HG03342 (cell line): ENCODE measurements at regions not wholly inside any gene's neighbourhood (a gene's known extent, or its start where the extent isn't known, plus 50 kb on each side); places are given as distances from the start of the nearest gene placed in this dataset.

Source experiments
- ATAC-seq: cut with Tn5 transposase; IDR thresholded peaks from one replicate; pipeline ENCODE4 v1.9.1; 2021; ENCODE audit warnings: mild to moderate bottlenecking, moderate library complexity; ENCODE audit not compliant: unreplicated experiment

DNA sequence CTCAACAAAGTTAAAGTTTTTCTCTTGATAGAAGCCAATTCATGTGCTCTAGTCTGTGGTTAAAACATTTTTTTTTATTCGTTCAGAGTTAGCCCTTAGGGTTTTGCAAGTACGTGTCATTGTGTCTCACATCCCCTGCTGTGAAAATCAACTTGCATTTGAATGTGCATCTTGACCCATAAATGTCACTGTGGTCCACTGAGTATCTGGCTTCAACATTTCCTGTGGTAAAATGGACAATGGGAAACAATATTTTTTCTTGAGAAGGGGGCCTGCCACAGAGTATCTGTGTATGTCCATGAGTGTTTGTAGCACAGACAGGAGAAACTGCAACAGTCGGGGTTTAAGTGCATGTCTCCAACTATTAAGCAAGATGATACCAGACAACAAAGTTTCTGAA is 554.8 kb upstream of the TENM3 start:
- ATAC-seq: no peak

DNA sequence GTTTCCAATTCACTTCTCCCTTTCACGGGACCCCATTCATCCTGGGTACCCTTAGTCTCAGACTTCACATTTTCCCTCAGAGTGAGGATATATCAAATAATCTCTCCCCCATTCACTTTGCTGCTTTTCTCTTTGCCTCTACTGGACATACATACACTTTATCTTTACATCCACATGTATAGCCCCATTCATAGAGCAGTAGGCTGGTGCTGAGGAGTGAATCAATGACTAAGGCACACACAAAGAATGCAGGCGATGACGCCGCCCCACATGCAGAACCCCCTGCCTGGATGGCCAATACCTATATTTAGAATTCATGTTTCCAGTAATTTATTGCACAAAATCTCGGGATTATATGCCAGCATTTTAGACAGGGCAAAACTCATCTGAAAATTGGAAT is 554.3 kb upstream of the TENM3 start:
- no peak for ATAC-seq

DNA sequence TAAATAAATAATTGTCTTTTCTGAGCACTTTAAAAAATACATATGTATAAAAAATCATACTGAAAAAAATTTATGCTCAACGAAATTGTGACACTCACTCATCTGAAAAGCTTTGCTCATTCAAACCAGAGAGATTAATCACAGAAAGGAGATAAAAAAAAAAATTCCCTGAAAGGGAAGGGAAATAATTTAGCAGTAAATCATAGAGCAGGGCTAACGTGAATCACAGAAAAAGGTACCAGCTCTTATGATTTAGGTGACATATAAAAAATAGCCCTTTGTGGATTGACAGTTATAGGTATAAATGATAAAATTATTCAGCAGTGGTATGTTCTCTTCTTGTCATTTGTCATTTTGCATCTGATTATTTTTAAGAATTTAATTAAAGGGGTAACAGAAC is 552.7 kb upstream of the TENM3 start:
- no peak for ATAC-seq

DNA sequence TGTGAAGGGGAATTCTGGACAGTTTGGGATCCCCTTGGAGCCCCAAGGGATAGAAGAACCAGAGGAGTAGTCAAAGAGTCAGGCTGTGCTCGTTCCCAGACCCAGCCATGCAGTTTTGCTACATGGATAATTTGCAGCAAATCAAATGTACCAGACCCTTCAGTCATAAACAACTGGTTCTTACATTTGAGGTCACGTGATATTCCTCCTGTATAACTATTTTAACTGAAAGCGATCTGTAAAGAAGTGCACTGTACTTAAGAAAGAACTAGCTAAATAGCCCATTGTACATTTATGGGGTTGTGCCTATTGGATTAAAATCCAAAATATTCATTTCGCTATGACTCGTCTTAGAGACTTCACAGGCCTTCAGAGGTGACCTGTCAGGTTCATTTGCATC is 550.2 kb upstream of the TENM3 start:
- no peak for ATAC-seq

DNA sequence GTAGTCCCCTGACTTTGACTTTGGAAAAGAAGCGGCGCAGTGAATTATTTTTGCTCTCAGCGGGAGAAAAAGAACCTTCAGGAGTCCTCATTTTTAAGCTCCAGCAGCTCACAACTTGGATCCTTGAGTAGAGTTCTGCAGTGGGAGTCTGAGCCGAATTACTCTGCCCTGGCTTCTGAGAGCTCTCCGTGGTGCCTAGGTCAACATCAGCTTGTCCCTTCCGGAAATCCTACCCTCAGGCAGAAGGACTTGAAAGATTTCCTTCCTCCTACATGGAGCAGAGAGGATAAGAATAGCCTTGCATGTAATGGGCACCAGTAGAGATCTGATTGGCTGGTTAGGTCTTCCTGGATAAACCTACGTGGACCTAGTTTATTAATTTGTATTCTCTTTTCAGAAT is 549.7 kb upstream of the TENM3 start:
- no peak for ATAC-seq

DNA sequence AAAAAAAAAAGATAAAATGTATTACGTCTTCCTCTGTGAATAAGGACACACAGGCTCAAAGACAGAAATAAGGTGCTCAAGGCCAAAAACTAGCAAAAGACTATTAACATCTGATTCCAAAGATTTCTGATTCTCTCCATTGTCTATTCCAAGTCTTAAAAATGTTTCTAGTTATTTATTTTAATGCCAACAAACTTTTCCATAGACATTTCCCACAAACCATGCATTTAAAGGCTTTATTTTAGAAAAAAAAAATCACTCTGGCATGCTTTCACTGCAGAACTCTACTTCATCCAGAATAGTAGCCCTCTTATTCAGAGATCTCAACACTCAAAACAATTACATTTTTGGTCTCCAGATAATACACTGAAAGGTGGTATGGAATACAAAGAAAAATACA is 545.0 kb upstream of the TENM3 start:
- no peak for ATAC-seq

DNA sequence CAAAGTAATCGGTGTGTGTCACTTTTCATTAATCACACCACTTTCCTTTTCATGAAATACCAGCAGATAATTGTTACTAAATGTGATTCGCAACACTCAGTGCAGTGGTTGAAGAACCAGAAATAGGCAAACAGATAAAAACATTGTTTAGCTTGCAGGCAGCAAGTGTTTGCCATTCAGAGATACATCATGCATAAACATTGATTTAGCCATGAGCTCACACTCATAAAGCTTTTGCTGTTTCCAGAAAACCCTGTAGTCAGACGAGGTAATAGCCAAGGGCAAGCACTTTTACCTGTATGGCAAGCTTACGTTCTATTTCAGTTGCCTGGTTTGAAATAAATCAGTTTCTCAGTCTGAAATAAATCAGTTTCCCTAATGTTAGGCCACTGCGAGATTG is 542.0 kb upstream of the TENM3 start:
- no peak for ATAC-seq

DNA sequence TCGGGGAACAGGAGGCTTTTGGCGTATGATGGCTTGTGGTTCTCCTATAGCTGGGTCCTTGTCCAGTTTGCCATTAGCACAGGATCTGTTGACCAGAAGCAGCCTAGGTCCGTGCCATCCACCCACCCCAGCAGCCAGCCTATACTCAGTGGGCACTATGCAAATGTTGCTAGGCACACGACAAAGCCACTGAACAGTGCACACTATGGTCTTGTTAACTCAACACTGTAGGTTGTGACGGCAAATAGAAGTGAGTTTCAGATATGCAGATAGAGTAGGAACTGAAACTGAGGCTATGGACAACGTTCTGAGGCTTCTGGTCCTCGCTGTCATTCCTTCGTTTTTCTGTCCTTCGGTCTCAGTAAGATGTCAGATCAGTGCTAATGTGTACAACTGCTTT is 541.3 kb upstream of the TENM3 start:
- no peak for ATAC-seq

DNA sequence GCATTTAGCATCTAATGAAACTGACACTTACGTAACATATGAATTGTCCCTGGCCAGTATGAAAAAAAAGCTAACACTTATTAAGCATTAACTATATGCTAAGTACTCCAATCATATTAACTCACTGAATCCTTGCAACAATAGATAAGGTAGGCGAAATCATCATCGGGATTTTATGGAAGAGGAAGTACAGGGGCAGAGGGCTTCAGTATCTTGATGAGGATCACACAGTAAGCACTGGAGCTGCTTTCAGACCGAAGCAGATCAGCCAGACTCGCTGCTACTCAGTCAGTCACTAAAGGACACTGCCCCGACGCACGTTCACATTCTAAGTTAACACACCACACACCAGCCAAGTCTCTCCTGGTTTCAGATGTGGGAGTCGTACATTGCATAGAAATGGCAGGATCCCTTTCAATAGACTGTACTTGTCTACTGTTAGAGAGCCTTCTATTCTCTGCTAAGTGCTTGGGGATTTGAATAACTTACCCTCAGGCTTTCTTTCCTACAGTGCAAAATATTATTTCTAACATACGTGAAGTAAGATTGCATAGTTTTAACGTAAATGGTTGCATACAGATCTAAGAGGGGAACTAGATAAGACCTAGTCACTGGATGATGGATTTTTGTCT is 540.2 kb upstream of the TENM3 start:
- no peak for ATAC-seq

DNA sequence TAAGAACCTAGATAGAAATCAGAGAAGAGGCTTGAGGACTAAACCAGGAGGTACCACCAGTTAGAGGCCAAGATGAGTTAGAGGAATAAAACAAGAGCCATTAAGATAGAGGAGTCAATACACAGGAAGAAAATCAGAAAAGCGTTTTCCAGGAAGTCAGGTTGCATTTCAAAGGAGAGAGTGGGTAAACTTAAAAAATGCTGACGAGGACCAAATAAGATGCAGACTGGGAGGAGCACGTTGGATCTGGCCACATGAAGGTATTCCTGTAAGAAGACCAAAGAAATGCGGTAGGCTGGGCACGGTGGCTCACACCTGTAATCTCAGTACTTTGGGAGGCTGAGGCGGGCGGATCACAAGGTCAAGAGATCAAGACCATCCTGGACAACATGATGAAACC is 533.1 kb upstream of the TENM3 start:
- no peak for ATAC-seq

DNA sequence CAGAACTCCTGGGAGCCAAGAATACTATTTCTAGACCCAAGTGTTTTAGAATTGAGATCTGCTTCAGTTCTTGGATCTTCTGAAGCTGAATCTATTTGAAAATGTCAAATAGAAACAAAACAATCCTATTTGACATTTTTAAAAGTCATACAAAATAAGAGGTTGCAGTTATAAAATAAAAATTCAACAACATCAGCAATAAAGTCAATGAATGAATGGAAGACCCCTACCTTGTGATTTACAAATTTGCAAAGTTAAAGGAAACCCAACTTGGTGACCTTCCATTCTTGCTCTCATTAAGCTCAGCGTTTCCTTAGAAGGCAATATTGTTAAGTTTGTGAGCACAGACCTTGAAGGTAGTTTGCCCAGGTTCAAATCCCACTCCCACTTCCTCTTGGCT is 531.8 kb upstream of the TENM3 start:
- ATAC-seq: no peak

DNA sequence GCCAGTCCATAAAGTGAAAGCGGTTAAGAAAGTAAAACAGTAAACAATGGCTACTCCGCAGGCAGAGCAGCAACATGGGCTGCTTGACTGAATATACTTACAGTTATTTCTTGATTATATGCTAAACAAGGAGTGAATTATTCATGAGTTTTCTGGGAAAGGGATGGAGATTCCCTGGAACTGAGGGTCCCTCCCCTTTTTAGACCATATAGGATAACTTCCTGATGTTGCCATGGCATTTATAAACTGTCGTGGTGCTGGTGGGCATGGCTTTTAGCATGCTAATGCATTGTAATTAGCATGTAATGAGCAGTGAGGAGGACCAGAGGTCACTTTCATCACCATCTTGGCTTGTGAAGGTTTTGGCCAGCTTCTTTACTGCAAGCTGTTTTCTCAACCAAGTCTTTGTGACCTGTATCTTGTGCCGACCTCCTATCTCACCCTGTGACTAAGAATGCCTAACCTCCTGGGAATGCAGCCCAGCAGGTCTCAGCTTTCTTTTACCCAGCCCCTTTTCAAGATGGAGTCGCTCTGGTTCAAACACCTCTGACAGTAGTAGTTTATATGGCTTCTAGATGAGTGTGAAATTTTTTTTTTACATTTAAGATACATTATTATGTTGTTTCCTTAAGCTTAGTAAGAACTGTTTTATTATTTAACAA is 514.8 kb upstream of the TENM3 start:
- no peak for ATAC-seq

DNA sequence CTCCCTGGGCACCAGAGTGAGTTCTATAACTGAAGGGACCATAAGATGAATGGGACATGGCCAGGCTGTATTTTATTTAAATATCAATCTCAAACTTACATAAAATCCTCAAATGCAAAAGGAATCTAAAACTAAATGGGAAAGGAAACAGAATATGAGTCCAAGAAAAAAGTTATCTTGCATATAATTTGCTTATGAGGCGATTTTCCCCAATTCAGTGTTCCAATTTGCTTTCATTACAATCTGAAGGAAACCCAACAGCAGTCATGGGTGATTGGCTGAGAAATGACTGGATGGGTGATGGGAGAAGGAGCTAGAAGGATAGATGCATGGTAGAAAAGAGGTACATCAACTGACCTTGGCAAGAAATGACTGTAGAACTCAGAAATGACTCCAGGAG is 511.3 kb upstream of the TENM3 start:
- no peak for ATAC-seq

DNA sequence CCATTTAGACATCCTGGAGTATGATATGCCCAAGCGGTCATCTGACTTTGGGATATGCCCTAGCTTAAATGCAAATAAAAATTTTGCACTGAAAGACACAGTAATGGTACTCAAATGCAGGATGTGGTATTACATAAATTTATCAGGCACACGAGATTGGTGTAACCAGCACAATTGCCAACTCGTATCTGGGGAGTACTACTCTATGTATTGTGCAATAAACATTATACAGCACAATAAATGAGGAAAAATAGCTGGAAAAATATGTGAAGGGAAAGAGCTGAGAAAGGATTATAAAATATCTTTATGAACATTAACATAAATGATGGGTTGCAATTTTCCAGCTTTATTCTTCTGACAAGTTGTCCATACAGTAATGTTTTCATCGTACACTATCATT is 505.5 kb upstream of the TENM3 start:
- no peak for ATAC-seq

DNA sequence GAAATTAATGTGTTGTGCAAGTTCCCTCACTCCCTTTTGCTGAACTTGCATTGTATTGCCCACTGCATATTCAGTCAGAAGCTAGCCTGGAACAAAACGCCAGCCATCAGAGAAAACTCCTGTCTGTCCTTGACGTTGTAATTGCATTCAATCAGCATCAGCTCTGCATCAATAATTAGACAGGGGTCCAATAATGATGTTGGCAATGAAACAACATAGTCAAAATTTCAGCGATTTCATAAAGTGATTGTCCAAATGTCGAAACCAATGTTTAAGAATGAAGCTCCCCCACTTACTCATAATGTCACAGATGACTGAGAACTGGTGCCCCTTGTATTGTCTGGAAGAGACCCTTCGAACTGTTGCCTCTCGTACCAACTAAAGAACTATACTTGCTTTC is 504.2 kb upstream of the TENM3 start:
- no peak for ATAC-seq

DNA sequence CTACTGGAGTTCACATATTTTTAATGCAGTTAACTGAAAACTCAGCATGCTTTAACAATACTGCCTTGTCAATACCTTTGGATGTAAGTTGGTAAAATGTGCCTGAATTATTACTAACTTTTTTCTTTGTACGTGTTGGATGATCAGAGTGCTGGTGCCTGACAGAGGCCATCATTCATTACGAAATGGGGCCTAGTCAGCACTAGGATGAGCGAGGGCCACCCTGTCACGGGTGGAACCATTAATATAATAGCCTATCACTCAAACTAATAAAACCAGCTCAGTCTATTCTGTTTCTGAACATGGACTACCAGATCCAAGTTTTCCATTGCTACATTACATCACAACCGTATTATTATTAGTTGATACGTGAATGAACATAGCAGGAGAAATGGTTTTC is 501.7 kb upstream of the TENM3 start:
- ATAC-seq: no peak

DNA sequence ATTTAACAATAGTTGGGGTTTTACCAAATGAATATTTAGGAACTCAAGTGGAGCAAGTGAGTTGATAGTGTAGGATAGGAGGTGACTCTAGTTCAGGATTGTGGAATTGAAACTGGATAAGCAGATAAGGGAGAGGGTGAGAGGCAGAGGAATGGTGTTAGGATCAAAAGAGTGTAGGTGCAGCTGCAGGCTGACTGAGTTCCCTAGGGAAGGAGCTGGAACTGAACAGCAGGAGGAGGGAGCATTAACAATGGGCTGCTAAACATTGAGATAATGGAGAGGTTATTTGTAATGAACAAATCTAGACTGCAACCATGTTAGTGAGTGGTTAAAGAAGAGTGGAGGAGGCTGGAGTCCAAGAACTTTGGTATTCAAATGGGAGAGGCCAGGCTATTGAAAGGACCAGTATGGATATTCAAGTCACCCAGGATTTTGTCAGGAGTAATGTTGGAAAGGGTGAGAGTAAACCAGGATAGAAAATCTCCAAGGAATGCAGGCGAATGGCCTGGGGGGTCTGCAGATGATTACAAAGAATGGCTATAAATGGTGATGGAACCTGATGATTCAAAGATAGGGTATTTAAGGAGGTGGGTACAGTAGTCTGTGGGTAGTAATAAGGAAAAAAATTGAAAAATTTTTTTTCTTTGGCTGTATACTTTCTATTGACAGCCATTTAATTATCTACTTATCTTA is 497.1 kb upstream of the TENM3 start:
- ATAC-seq: no peak

DNA sequence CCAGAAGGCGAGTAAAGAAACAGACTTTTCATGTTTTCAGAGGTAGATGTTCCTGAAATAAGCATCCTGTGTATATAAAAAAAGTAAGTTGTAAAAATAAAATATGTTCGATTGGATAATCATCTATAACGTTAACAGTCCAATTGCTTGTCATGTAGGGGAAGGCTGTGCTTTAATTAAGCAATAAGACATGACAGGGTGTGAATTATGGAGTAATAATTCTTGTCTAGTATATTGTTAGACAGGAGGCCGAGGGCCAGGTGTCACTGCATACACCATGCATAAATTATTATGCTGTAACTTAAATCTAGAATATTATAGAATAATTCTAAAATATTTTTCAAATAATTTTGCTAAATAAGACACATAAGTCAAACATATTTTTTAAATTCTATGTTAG is 494.6 kb upstream of the TENM3 start:
- ATAC-seq: no peak

DNA sequence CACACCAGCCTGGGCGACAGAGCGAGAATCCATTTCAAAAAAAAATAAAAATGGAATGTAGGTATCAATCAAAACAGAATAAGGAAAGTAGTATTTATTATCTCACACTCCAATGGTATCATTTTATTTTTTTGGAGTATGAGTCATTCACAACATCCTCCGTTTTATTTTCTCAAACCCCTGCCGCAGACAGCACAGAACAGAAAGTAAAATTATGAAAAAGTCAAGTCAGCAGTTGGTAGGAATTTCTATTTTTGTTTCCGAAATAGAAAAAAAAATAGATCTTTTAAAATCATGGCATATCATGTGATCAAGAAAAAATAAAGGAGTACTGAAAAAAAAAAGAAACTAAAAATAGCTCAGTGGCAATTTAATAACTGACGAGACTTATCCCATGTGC is 490.7 kb upstream of the TENM3 start:
- no peak for ATAC-seq

DNA sequence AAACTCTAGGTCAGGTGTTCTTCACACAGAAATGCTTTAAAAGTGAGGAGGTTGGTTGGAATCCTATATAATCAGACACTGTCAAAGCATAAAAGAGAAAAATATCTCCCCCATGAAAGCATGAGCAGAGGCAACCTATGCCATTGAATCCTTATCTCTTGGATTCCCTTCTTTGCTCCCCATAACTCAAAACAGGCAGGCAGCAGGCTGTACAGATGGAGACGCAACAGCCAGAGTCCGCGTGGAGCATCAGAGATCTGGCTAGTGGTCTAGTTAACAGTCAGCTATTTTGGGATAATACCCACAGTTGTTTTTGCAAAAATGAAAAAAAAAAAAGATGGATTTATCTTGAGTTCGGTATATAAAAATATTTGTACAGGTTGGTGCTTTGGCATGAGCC is 490.0 kb upstream of the TENM3 start:
- ATAC-seq: no peak

DNA sequence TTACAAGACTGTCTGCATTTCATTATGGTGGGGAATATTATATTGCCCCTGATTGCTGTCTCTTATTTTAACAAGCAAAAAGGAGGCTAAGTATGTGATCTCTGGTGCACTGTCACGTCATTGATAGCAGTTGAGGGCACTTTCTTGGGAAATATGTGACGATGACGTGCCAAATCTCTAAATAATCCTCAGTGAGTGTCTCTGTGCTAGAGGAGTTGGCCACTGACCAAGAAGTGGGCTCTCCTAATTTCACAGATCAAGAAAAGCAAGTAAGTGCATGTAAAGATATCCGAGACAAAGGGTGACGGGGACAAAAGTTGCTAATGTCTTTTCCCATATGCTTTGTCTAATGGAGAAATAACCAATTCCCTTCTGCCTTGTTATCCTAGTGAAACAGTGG is 487.4 kb upstream of the TENM3 start:
- no peak for ATAC-seq

DNA sequence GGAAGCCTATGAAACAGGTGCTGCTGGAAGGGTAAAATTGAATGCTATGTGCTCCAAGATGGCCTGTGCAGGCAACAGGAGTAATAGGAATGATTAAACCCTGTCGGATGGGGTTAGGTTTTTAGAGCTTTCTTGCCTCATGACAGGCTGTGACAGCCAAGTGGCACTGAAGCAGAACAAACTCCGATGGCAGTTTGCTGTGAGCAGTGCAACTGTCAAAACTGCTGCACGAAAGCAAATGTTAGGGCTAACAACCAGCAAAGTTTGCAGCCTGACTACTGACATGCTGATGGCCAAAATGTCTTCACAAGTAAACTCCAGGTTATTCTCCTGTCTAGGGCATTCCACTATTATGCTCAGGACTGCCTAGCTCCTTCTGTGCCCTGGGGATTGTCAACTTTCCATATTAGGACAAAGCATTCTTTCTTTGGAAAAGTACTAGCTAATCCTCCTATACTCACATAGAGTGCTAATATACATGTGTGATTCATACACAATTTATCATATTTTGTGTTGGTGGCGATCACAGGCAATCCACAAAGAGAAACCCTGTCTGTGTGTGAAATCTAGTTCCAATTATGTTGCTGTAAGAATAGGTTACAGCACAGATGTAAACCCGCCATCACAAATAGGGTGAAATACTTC is 486.6 kb upstream of the TENM3 start:
- no peak for ATAC-seq
